HG03095 (cell line): ENCODE measurements at regions not wholly inside any gene's neighbourhood (a gene's known extent, or its start where the extent isn't known, plus 50 kb on each side); places are given as distances from the start of the nearest gene placed in this dataset.
A peak's percentile ranks its signal among the peaks of the same experiment; 100 is the strongest.
"Not testable (repeated sequence)": the region's sequence is repeated elsewhere in the genome, so short reads cannot be mapped to it uniquely, and the experiment has no call there.

Experiments used
- ATAC-seq: cut with Tn5 transposase; IDR thresholded peaks from one replicate; pipeline ENCODE4 v1.9.1; 2021; ENCODE audit warnings: moderate library complexity; ENCODE audit not compliant: unreplicated experiment

GRCh38 chr20:12925210-12925755 is 83.5 kb upstream of the SPTLC3 start:
- peak; percentile 97 for ATAC-seq

GRCh38 chr20:12925863-12926793 is 82.6 kb upstream of the SPTLC3 start:
- ATAC-seq, result no peak

- ATAC-seq, result no peak
Measured at GRCh38 chr20:12927489-12927888, 81.3 kb upstream of the SPTLC3 start.

GRCh38 chr20:12928358-12928754 is 80.4 kb upstream of the SPTLC3 start:
- ATAC-seq, result no peak

- ATAC-seq, result no peak
Measured at GRCh38 chr20:12928755-12929401, 79.9 kb upstream of the SPTLC3 start.

GRCh38 chr20:12936020-12936419 is 72.8 kb upstream of the SPTLC3 start:
- ATAC-seq, result no peak

GRCh38 chr20:12936524-12936923 is 72.2 kb upstream of the SPTLC3 start:
- no peak for ATAC-seq

GRCh38 chr20:12941025-12941424 is 67.7 kb upstream of the SPTLC3 start:
- ATAC-seq, result no peak

GRCh38 chr20:12942123-12942522 is 66.6 kb upstream of the SPTLC3 start:
- no peak for ATAC-seq

GRCh38 chr20:12946789-12947188 is 62.0 kb upstream of the SPTLC3 start:
- no peak for ATAC-seq

- ATAC-seq, result no peak
Measured at GRCh38 chr20:12947691-12948090, 61.1 kb upstream of the SPTLC3 start.

GRCh38 chr20:12949429-12949980 is 59.3 kb upstream of the SPTLC3 start:
- no peak for ATAC-seq

- ATAC-seq, result not testable (repeated sequence)
Measured at GRCh38 chr20:12954254-12954653, 54.5 kb upstream of the SPTLC3 start.

GRCh38 chr20:12955611-12956010 is 53.2 kb upstream of the SPTLC3 start:
- no peak for ATAC-seq

GRCh38 chr20:12956303-12956702 is 52.5 kb upstream of the SPTLC3 start:
- no peak for ATAC-seq

- ATAC-seq, result no peak
Measured at GRCh38 chr20:12957968-12958367, 50.8 kb upstream of the SPTLC3 start.
